AG09319 (cell line): ENCODE measurements at regions not wholly inside any gene's neighbourhood (a gene's known extent, or its start where the extent isn't known, plus 50 kb on each side); places are given as distances from the start of the nearest gene placed in this dataset.

Experiments
- DNase-seq: peaks from one replicate; pipeline ENCODE4 v3.0.0-alpha.2; 2010; ENCODE audit warnings: low read depth; ENCODE audit errors: extremely low read depth
- TF ChIP-seq, protein P1 (sequence below): IDR thresholded peaks from 2 replicates; pipeline ENCODE4 v1.5.1; 2011; ENCODE audit warnings: low read depth, mild to moderate bottlenecking, inconsistent platforms, low read length, moderate library complexity

GRCh38 chr3:162498626-162499025 is 1002.0 kb downstream of the OTOL1 start:
- TF ChIP-seq, protein P1, sequence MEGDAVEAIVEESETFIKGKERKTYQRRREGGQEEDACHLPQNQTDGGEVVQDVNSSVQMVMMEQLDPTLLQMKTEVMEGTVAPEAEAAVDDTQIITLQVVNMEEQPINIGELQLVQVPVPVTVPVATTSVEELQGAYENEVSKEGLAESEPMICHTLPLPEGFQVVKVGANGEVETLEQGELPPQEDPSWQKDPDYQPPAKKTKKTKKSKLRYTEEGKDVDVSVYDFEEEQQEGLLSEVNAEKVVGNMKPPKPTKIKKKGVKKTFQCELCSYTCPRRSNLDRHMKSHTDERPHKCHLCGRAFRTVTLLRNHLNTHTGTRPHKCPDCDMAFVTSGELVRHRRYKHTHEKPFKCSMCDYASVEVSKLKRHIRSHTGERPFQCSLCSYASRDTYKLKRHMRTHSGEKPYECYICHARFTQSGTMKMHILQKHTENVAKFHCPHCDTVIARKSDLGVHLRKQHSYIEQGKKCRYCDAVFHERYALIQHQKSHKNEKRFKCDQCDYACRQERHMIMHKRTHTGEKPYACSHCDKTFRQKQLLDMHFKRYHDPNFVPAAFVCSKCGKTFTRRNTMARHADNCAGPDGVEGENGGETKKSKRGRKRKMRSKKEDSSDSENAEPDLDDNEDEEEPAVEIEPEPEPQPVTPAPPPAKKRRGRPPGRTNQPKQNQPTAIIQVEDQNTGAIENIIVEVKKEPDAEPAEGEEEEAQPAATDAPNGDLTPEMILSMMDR = no peak
- DNase-seq = no peak

DNA sequence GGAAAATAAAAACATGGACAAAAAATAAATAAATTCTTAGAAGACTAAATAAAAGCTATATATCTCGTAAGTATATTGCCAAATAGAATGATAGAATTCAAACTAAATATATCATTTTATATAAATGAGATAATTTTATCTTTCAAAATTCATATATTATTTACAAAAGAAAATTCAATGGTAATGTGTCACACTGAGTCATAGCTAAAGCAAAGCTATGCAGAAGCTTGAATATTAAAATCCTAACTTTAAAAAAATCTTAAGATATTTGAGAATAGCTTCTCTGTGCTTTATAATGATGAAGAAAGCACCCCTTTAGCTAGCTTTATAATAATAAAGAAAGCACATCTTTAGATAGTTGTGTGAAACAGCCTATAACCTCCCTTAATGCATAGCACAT is 1010.8 kb downstream of the OTOL1 start:
- no peak for DNase-seq
- TF ChIP-seq, protein P1 = no peak

DNA sequence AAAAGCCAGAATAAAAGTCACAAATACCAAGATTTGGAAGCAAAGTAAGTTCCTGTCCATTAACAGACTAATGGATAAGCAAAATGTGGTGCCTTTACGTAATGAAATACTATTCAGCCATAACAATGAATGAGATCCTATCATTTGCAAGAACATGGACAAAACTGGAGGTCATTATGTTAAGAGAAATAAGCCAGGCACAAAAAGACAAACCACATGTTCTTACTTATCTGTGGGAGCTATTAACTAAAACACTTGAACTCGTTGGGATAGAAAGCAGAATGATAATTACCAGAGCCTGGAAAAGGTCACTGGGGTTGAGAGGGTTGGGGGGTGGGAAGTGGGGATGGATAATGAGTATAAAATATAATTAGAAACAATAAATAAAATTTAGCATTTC is 1015.9 kb downstream of the OTOL1 start:
- no peak for DNase-seq
- TF ChIP-seq, protein P1 = no peak

- TF ChIP-seq, protein P1 = no peak
- no peak for DNase-seq
Observed at GRCh38 chr3:162517110-162517509, 1020.5 kb downstream of the OTOL1 start.

DNA sequence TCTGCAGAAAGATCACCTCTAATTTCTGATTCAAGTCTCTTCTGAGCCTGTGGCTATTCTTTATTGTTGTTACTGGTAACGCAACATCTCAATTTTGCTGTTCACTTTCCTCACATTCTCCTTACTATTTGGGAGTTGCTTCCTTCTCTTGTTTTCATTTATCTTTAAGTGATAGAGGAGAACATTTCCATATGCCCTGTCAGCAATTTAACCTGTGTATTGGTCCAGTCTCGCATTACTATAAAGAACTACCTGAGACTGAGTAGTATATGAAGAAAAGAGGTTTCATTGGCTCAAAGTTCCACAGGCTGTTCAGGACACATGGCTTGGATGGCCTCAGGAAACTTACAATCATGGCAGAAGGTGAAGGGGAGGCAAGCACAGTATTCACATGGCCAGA is 1025.1 kb downstream of the OTOL1 start:
- TF ChIP-seq, protein P1 = no peak
- no peak for DNase-seq

DNA sequence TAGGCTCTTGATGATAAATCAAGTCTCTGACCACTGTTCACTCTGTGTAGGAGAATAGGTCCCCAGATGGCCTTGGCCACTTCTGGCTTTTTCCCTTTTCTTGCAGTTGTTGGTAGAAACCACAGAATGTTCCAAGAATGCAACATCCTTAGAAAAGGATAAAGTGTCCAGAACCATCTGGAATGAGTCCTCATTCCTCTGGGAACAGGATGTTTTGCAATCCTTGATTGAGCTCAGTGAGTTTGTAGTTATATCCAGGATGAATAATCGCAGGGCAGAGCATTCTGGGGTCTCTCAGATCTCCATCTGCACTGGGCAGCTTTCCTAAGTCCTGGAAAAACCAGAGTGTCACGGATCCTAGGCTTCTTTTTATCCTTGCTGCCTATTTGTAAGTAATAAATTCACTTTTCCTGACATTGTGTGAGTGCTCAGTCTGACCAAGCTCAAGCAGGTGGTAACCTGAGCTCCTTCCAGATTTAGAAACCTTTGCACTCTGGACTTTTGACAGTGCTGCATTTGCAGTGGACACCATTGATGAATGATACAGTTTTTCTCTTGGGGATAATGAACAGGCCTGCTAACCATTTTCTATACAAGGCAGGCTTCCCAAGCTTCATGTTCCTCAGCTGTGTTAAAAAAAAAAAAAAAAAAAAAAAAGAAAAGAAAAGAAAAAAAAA is 1028.6 kb downstream of the OTOL1 start:
- peak; percentile 69 for DNase-seq

DNA sequence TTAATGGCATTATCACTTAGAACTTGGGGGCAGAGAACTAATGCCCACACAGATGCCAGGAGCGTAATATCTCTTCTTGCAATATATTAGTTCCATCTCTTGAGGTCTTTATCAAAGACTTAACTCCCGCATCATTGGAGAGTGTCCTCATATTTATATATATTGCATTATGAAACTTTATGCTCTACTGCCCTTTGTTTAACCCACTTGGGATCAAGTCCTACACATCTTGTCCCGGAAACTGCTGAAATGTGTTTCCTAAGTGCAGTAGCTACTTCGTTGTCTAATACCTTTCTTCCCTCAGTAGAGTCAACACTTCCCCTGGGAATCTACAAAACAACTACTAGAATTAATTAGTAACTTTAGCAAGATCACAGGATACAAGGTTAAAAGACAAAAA is 1029.2 kb downstream of the OTOL1 start:
- no peak for DNase-seq
- TF ChIP-seq, protein P1 = no peak

More for the DNA sequence above, 1028.6 kb downstream of the OTOL1 start:
- TF ChIP-seq, protein P1 = no peak
